Activated naive CD4-positive, alpha-beta T cell treated with anti-CD3 and anti-CD28 coated beads, Interleukin-2, amount 50 U/mL, for 24 hours (primary cell): ENCODE measurements at regions not wholly inside any gene's neighbourhood (a gene's known extent, or its start where the extent isn't known, plus 50 kb on each side); places are given as distances from the start of the nearest gene placed in this dataset.
"Not testable (repeated sequence)": the region's sequence is repeated elsewhere in the genome, so short reads cannot be mapped to it uniquely, and the experiment has no call there.

Experiments used
- H3K27ac Mint-ChIP-seq: one replicate; pipeline ENCODE4 v1.8.0; 2021; ENCODE audit warnings: mild to moderate bottlenecking, mixed read lengths
- H3K27me3 Mint-ChIP-seq: one replicate; pipeline ENCODE4 v1.8.0; 2021; ENCODE audit warnings: mixed read lengths
- H3K36me3 Mint-ChIP-seq: one replicate; pipeline ENCODE4 v1.8.0; 2021; ENCODE audit warnings: mixed read lengths
- H3K4me1 Mint-ChIP-seq: one replicate; pipeline ENCODE4 v1.8.0; 2021; ENCODE audit warnings: mixed read lengths
- H3K4me3 Mint-ChIP-seq: one replicate; pipeline ENCODE4 v1.8.0; 2021; ENCODE audit warnings: mild to moderate bottlenecking, mixed read lengths
- H3K9me3 Mint-ChIP-seq: one replicate; pipeline ENCODE4 v1.8.0; 2021; ENCODE audit warnings: mixed read lengths

DNA sequence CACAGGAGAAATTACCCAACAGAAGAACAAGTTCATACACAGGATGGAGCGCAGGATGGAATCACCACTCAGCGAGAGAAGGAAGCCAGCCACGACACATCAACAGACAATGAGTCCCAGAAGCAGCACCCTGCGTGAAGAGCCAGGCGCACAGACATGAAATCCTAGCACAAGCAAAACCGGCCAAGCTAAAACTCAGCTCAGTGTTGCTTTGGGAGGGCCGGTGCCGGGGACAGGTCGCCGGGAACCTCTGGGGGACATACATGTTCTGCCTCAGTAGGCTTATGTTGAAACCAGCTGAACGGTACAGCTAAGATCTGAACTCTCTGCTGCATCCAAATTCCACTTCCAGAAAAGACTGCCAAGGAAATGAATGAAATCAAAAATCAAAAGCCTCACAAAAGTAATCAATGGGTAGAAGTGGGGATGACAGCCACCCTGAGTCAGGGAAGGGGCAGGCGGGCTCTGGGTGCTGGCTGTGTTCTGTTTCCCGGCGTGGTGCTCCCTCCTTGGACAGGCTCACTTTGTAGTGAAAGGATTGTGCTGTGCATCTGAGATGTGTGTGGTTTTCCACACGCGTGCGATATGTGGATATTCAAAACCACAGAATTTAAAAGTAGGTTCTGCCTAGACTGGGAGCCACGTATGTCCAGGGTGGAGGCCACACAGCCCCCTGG lies 114.7 kb downstream of the PDGFA start:
- no peaks in the 10 kb centered on the region for H3K36me3 Mint-ChIP-seq
- H3K27ac Mint-ChIP-seq = no peak overlapping the region
- H3K9me3 Mint-ChIP-seq = no peaks in the 10 kb centered on the region
- no peak overlapping the region for H3K4me3 Mint-ChIP-seq
- no peaks in the 10 kb centered on the region for H3K27me3 Mint-ChIP-seq
- H3K4me1 Mint-ChIP-seq = no peaks in the 10 kb centered on the region

GRCh38 chr7:405489-406211 lies 114.0 kb downstream of the PDGFA start:
- H3K27me3 Mint-ChIP-seq = no peaks in the 10 kb centered on the region
- H3K9me3 Mint-ChIP-seq = no peaks in the 10 kb centered on the region
- H3K27ac Mint-ChIP-seq = no peak overlapping the region
- no peaks in the 10 kb centered on the region for H3K4me1 Mint-ChIP-seq
- H3K36me3 Mint-ChIP-seq = no peaks in the 10 kb centered on the region
- H3K4me3 Mint-ChIP-seq = no peak overlapping the region

DNA sequence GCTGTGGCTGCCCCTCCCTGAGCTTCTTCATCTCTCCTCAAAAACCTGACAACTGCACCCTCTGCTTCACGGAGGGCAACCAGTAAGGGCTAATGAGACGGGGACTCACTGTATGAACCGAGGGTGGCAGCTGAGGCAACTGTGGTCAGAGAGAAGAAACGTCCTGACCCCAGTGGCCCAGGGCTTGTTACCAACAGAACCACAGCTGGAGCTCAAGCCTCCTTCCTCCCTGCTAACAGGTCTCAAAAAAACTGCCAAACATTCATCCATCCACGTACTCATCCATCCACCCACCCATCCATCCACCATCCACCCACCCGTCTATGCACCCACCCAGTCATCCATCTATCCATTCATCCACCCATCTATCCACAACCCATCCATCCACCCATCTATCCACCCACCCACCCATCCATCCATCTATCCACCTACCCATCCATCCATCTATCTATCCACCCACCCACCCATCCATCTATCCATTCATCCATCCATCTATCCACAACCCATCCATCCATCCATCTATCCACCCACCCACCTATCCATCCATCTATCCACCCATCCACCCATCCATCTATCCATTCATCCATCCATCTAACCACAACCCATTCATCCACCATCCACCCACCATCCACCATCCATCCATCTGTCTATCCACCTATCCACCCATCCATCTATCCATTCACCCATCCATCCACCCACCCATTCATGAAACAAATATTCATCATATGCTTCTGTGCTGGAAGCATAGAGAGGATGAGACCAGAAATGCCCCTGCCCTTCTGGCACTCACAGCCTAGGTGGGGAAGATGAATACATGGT lies 111.7 kb downstream of the PDGFA start:
- Mint-ChIP-seq H3K4me3 (no peak overlapping the region), H3K27ac (no peak overlapping the region), H3K9me3 (no peaks in the 10 kb centered on the region), H3K27me3 (no peaks in the 10 kb centered on the region), H3K4me1 (peaks cover 4% of the 10 kb centered on the region), H3K36me3 (no peaks in the 10 kb centered on the region)

GRCh38 chr7:408751-409311 lies 110.8 kb downstream of the PDGFA start:
- no peaks in the 10 kb centered on the region for H3K27me3 Mint-ChIP-seq
- no peak overlapping the region for H3K27ac Mint-ChIP-seq
- H3K4me3 Mint-ChIP-seq = no peak overlapping the region
- no peaks in the 10 kb centered on the region for H3K36me3 Mint-ChIP-seq
- peaks cover 4% of the 10 kb centered on the region for H3K4me1 Mint-ChIP-seq
- no peaks in the 10 kb centered on the region for H3K9me3 Mint-ChIP-seq

DNA sequence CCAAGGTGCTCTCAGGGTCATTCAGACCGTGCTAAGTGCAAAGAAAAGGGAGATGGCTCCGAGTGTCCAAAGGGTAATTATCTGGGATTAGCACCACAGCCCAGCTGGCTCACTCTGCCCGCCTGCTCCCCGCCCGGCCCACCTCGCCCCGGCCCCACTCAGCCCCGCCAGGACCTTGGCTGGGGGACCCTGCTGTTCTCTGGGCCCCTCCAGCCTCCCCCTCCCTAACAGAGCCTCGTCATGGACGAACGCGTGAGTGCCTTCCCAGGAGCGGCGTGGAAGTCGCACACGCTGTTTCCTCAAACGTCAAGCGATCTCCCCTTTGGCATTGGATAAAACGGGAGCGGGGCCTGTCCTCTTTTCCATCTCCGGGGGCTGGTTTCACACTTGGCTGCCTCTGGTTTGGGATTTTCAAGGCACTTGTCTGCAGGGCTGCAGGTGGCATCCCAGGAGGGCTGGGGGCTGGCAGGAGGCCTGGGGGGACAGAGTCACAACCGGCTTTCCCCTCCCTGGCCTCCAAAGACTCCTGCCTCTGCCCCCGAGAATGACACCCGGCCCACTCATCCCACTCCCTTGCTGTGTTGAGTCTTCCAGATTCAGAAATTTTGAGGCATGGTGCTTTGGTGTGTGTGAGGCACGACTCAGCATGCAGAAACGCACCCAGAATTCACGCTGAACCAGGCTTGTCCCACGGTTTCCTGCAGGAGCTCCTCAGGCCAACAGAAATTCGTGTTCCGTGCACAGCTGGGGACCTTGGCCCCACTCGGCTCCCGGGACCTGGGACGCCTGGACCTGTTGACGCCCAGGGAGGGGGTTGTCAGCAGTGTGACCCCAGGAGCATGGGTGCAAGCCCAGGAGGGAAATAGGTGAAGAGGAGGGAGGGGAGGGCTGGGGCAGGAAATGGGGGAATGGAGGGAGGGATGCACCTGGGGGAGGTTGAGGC lies 110.0 kb downstream of the PDGFA start:
- Mint-ChIP-seq H3K4me3 (no peak overlapping the region), H3K27ac (no peak overlapping the region), H3K27me3 (no peaks in the 10 kb centered on the region), H3K9me3 (no peaks in the 10 kb centered on the region), H3K4me1 (peaks cover 4% of the 10 kb centered on the region), H3K36me3 (no peaks in the 10 kb centered on the region)

DNA sequence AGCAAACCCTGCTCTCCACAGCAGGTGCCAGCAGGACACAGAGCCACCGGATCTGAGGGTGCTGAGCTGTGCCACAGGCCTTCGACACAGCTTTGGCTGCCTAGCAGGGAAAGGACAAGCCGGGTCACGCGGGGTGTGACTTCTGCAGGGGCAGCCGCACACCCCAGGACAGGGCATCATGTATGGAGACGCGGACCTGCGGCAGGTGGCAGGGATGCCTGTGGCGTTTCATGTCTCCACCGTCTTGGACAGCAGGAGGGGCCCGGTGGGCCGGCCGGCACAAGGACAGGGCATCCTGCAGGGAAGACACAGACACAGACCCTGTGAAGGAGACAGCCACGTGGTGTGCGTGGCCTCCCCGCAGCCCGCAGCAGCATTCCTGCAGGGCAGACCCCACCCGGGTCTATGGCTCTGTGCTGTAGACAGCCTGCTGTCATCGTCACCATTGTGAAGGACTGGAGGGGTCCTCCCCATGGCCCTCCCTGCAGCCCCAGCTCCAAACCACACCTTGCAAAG lies 109.2 kb downstream of the PDGFA start:
- Mint-ChIP-seq H3K4me3 (no peak overlapping the region), H3K27ac (no peak overlapping the region), H3K36me3 (no peaks in the 10 kb centered on the region), H3K4me1 (peaks cover 4% of the 10 kb centered on the region), H3K9me3 (no peaks in the 10 kb centered on the region), H3K27me3 (no peaks in the 10 kb centered on the region)

- not testable (repeated sequence) for H3K9me3 Mint-ChIP-seq, H3K27me3 Mint-ChIP-seq, H3K4me1 Mint-ChIP-seq, H3K4me3 Mint-ChIP-seq, H3K27ac Mint-ChIP-seq, H3K36me3 Mint-ChIP-seq
Measured at GRCh38 chr7:411116-411515, 108.5 kb downstream of the PDGFA start.

DNA sequence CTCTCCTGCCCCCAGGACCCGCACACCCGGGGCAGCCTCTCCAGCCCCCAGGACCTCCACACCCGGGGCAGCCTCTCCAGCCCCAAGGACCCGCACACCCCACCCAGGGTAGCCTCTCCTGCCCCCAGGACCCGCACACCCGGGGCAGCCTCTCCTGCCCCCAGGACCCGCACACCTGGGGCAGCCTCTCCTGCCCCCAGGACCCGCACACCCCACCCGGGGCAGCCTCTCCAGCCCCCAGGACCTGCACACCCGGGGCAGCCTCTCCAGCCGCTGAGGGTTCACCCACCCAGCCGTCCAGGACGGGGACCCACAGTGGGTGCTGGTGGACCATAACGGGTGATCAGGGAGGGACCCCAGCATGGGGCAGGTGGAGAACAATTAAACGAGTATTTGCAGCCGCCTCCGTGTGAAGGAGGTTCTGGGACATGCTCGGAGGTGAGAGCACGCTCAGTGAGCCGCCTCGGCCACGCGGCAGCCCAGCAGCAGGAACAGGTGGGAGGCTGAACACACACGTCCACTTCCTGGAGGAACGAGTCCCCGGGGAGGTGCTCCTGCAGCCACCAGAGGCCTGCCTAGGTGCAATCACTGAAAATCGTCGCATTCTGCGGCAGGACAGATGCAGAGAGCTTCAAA lies 107.9 kb downstream of the PDGFA start:
- Mint-ChIP-seq H3K27me3 (no peaks in the 10 kb centered on the region), H3K4me3 (no peak overlapping the region), H3K4me1 (peaks cover 4% of the 10 kb centered on the region), H3K27ac (no peak overlapping the region), H3K36me3 (no peaks in the 10 kb centered on the region), H3K9me3 (no peaks in the 10 kb centered on the region)

GRCh38 chr7:412313-412710 lies 107.3 kb downstream of the PDGFA start:
- Mint-ChIP-seq H3K9me3 (no peaks in the 10 kb centered on the region), H3K4me3 (no peak overlapping the region), H3K4me1 (peaks cover 4% of the 10 kb centered on the region), H3K36me3 (no peaks in the 10 kb centered on the region), H3K27ac (peak overlapping the region; percentile 23), H3K27me3 (no peaks in the 10 kb centered on the region)

DNA sequence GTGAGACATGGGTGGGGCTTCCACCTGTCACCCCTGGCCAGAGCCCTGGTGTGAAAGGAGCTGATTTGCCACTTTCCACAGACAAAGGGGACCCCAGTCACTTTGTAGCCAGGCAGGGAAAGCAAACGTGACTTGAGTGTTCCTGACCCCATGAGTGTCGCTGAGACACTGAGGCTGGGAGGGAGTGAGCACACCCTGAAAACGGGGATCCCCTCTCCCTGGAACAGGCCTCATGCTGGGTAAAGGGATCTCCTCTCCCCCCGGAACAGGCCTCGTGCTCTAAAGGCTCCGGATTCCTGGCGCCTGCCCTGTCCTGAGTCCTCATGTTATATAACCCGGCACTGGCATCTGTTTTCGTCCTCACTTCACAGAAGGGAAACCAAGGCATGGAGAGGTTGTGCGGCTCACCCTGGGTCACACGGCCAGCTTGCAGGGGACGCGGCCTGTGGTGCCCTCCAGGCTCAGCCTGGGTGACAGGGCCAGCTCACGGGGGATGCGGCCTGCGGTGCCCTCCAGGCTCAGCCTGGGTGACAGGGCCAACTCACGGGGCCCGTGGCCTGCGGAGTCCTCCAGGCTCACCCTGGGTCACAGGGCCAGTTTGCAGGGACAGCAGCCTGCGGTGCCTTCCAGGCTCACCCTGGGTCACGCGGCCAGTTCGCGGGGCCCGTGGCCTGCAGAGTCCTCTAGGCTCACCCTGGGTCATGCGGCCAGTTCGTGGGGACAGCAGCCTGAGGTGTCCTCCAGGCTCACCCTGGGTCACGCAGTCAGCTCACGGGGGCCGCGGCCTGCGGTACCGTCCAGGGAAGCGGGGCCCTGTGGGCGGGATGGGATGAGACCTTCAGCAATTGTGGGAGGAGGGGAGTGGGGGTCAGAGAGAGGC lies 104.7 kb downstream of the PDGFA start:
- Mint-ChIP-seq H3K4me1 (peaks cover 4% of the 10 kb centered on the region), H3K27ac (no peak overlapping the region), H3K36me3 (peaks cover 2% of the 10 kb centered on the region), H3K27me3 (no peaks in the 10 kb centered on the region), H3K9me3 (no peaks in the 10 kb centered on the region), H3K4me3 (no peak overlapping the region)

DNA sequence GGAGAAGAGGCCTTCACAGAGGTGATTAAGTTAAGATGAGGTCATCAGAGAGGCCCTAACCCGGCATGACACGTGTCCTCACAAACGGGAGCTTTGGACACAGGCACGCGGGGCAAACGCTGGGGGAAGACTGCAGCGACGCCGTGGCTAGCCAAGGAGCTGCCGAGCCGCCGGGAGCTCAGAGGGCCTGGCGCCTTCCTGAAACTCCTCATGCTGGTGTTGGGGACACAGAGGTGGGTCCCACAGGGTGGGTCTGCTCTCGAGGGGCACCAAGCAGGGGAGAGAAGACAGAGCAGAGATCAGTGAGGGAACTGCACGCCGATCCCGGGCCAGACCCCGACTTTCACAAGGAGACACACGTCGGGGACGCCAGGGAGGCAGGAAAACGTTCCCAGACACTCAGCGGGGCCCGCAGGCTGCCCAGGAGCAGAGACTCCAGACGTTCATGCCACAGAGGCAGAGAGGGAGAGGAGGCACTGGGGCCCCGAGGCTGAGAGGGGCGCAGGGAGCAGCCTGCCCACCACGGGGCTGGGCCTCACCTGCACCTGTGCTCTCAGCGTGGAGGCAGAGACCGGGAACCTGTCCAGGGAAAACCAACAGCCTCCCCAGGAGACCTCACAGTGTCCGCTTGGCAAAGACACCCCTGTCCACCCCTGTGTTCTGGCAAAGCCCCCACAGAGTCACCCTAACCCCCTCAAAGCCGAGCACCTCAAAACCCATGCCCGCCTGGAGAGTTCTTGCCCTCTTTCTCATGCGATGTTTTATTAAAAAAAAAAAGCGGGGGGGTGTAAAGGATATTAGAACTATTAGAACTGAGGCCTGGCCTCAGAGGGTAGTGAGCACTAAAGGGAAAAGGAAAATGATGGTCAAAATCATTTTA lies 103.8 kb downstream of the PDGFA start:
- Mint-ChIP-seq H3K27ac (no peak overlapping the region), H3K27me3 (no peaks in the 10 kb centered on the region)

DNA sequence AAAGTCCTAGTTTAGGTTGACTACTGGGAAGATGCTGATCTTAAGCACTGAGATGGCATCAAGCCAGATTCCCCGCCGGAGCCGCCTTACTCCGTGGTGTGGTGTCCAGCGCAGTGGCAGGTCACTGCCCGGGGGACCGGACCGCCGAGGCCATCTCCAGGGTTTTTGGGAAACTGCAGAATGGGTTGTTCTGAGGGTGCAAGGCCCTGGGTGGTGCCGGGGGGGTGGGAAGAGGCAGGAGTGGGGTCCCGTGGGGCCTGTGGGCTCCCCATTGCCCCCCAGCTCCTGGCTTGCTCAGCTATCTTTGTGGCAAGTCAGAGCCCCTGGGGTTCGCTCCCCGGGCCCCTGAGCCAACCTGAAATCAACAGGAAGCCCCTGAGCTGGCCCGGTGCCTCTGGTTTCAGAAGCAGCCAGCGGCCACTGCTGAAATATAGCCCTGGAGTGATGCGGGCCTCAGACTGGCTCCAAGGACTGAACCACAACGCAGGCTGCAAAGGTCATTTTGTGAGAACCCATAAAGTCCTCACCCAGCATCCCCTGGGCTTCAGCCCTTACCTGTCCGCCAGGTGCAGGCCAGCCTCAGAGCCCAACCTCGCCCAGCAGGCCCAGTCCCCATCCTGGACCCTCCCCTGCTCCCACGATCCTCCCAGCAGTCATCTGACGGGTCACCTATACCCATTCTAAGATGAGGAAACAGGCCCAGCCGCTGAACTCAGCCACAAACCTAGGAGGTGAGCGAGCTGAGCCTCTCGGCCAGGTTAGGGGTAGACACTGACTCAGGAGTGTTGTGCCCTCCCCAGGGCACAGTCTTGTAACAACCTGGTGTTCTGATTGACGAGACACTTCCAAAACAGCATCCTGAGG lies 102.7 kb downstream of the PDGFA start:
- Mint-ChIP-seq H3K4me1 (peaks cover 4% of the 10 kb centered on the region), H3K4me3 (no peak overlapping the region)

More for the DNA sequence above, 103.8 kb downstream of the PDGFA start:
- no peaks in the 10 kb centered on the region for H3K9me3 Mint-ChIP-seq
- H3K4me3 Mint-ChIP-seq = no peak overlapping the region
- H3K36me3 Mint-ChIP-seq = peaks cover 2% of the 10 kb centered on the region
- peaks cover 4% of the 10 kb centered on the region for H3K4me1 Mint-ChIP-seq

More for the DNA sequence above, 102.7 kb downstream of the PDGFA start:
- Mint-ChIP-seq H3K27ac (no peak overlapping the region), H3K27me3 (no peaks in the 10 kb centered on the region), H3K9me3 (no peaks in the 10 kb centered on the region), H3K36me3 (peaks cover 2% of the 10 kb centered on the region)
